CD4-positive, CD25-positive, alpha-beta regulatory T cell (primary cell): ENCODE measurements at regions not wholly inside any gene's neighbourhood (a gene's known extent, or its start where the extent isn't known, plus 50 kb on each side); places are given as distances from the start of the nearest gene placed in this dataset.
"Not testable (repeated sequence)": the region's sequence is repeated elsewhere in the genome, so short reads cannot be mapped to it uniquely, and the experiment has no call there.

ENCODE experiments used
- ATAC-seq, 2 donors: fragments of 150-1000 bp; cut with Tn5 transposase; one replicate each; pipeline ENCODE4 v1.10.0; 2021; ENCODE audit warnings: low read depth in 2 of 2, moderate number of reproducible peaks in 2 of 2, moderate library complexity in 1 of 2
- DNase-seq, 3 donors: peaks; one replicate each; pipeline versions ENCODE4 v3.0.0 to v3.0.0-alpha.2; 2012 to 2022; ENCODE audit warnings: mixed read lengths in 1 of 3
- H3K27ac ChIP-seq: one replicate; pipeline ENCODE4 v1.7.0; 2013; ENCODE audit warnings: mild to moderate bottlenecking, low read length; ENCODE audit not compliant: insufficient read depth, poor library complexity, severe bottlenecking
- H3K27me3 ChIP-seq: one replicate; pipeline ENCODE4 v1.7.0; 2013; ENCODE audit warnings: low read length; ENCODE audit not compliant: control insufficient read depth, insufficient read depth
- H3K36me3 ChIP-seq: one replicate; pipeline ENCODE4 v1.7.0; 2013; ENCODE audit warnings: mild to moderate bottlenecking, low read length, moderate library complexity; ENCODE audit not compliant: control insufficient read depth, insufficient read depth
- H3K4me1 ChIP-seq: 2 replicates; pipeline ENCODE4 v1.7.0; 2013; ENCODE audit warnings: mild to moderate bottlenecking, low read length; ENCODE audit not compliant: insufficient read depth, control insufficient read depth, poor library complexity, severe bottlenecking
- H3K4me3 ChIP-seq: one replicate; pipeline ENCODE4 v1.7.0; 2013; ENCODE audit warnings: low read depth, mild to moderate bottlenecking, low read length, moderate library complexity
- H3K9me3 ChIP-seq, 2 experiments: 1 replicate in 1 of 2; 2 replicates in 1 of 2; pipeline ENCODE4 v1.7.0; 2013; ENCODE audit warnings: low read length in 2 of 2, mild to moderate bottlenecking in 1 of 2, moderate library complexity in 1 of 2; ENCODE audit not compliant: control insufficient read depth in 2 of 2
- H3K27ac Mint-ChIP-seq, 3 donors: one replicate each; pipeline ENCODE4 v1.8.0; 2020 to 2022; ENCODE audit warnings: mild to moderate bottlenecking in 3 of 3, mixed read lengths in 3 of 3, moderate library complexity in 2 of 3
- H3K27me3 Mint-ChIP-seq: one replicate; pipeline ENCODE4 v1.8.0; 2022; ENCODE audit warnings: mild to moderate bottlenecking, mixed read lengths
- H3K36me3 Mint-ChIP-seq: one replicate; pipeline ENCODE4 v1.8.0; 2020; ENCODE audit warnings: mixed read lengths
- H3K4me1 Mint-ChIP-seq, 4 donors: one replicate each; pipeline ENCODE4 v1.8.0; 2020 to 2022; ENCODE audit warnings: mixed read lengths in 4 of 4, mild to moderate bottlenecking in 1 of 4
- H3K4me3 Mint-ChIP-seq, 4 donors: one replicate each; pipeline ENCODE4 v1.8.0; 2020 to 2022; ENCODE audit warnings: mild to moderate bottlenecking in 4 of 4, mixed read lengths in 4 of 4, moderate library complexity in 3 of 4
- H3K9me3 Mint-ChIP-seq, 7 donors: one replicate each; pipeline ENCODE4 v1.8.0; 2020 to 2022; ENCODE audit warnings: mixed read lengths in 7 of 7, mild to moderate bottlenecking in 3 of 7, moderate library complexity in 2 of 7

- Mint-ChIP-seq H3K4me1 (peaks cover 0 to 12% (median 4%) of the 10 kb centered on the region in 4 donors), H3K27me3 (no peaks in the 10 kb centered on the region), H3K36me3 (no peaks in the 10 kb centered on the region), H3K9me3 (peaks cover 0 to 6% (median 3%) of the 10 kb centered on the region in 7 donors), H3K27ac (no peak overlapping the region), H3K4me3 (no peak overlapping the region)
- no peak for ATAC-seq
- no peak for DNase-seq
- Histone ChIP-seq H3K4me3 (no peak overlapping the region), H3K9me3 (no peaks in the 10 kb centered on the region), H3K36me3 (no peaks in the 10 kb centered on the region), H3K27me3 (no peaks in the 10 kb centered on the region), H3K27ac (no peak overlapping the region), H3K4me1 (no peaks in the 10 kb centered on the region)
Observed at GRCh38 chr12:89155826-89156225, 196.5 kb downstream of the DUSP6 start.

GRCh38 chr12:89154743-89155499, 197.4 kb downstream of the DUSP6 start:
- Mint-ChIP-seq H3K9me3 (peaks cover 0 to 10% (median 5%) of the 10 kb centered on the region in 7 donors), H3K27me3 (no peaks in the 10 kb centered on the region), H3K36me3 (no peaks in the 10 kb centered on the region), H3K4me1 (peaks cover 0 to 12% (median 4%) of the 10 kb centered on the region in 4 donors), H3K4me3 (no peak overlapping the region), H3K27ac (no peak overlapping the region)
- H3K4me3 ChIP-seq, result no peak overlapping the region
- no peaks in the 10 kb centered on the region for H3K9me3 ChIP-seq
- no peak for DNase-seq
- no peaks in the 10 kb centered on the region for H3K4me1 ChIP-seq
- no peaks in the 10 kb centered on the region for H3K27me3 ChIP-seq
- no peak for ATAC-seq
- H3K36me3 ChIP-seq, result no peaks in the 10 kb centered on the region
- no peak overlapping the region for H3K27ac ChIP-seq

GRCh38 chr12:89153341-89153740, 199.0 kb downstream of the DUSP6 start:
- ATAC-seq (no peak), DNase-seq (no peak)
- Histone ChIP-seq H3K4me3 (no peak overlapping the region), H3K4me1 (no peaks in the 10 kb centered on the region), H3K27ac (no peak overlapping the region), H3K9me3 (no peaks in the 10 kb centered on the region), H3K27me3 (no peaks in the 10 kb centered on the region), H3K36me3 (no peaks in the 10 kb centered on the region)
- Mint-ChIP-seq H3K27me3 (no peaks in the 10 kb centered on the region), H3K4me3 (no peak overlapping the region), H3K27ac (peak overlapping the region in 1 of 3 donors; percentile 15), H3K9me3 (peaks cover 0 to 12% (median 5%) of the 10 kb centered on the region in 7 donors), H3K4me1 (peaks cover 0 to 12% (median 4%) of the 10 kb centered on the region in 4 donors), H3K36me3 (no peaks in the 10 kb centered on the region)

GRCh38 chr12:89151536-89151935, 200.8 kb downstream of the DUSP6 start:
- peaks cover 0 to 12% (median 5%) of the 10 kb centered on the region in 7 donors for H3K9me3 Mint-ChIP-seq

GRCh38 chr12:89150789-89151188, 201.5 kb downstream of the DUSP6 start:
- H3K36me3 Mint-ChIP-seq, H3K27ac Mint-ChIP-seq, H3K36me3 ChIP-seq, H3K4me1 ChIP-seq, ATAC-seq, H3K4me3 ChIP-seq, H3K4me3 Mint-ChIP-seq, H3K27ac ChIP-seq, H3K27me3 ChIP-seq, DNase-seq, H3K4me1 Mint-ChIP-seq, H3K27me3 Mint-ChIP-seq, H3K9me3 ChIP-seq: not testable (repeated sequence)
- H3K9me3 Mint-ChIP-seq, result peaks cover 0 to 12% (median 5%) of the 10 kb centered on the region in 7 donors

More at GRCh38 chr12:89151536-89151935, 200.8 kb downstream of the DUSP6 start:
- Histone ChIP-seq H3K9me3 (no peaks in the 10 kb centered on the region), H3K4me3 (no peak overlapping the region), H3K27ac (no peak overlapping the region), H3K4me1 (no peaks in the 10 kb centered on the region), H3K27me3 (no peaks in the 10 kb centered on the region), H3K36me3 (no peaks in the 10 kb centered on the region)
- Mint-ChIP-seq H3K27me3 (no peaks in the 10 kb centered on the region), H3K27ac (no peak overlapping the region), H3K4me3 (no peak overlapping the region), H3K4me1 (peaks cover 0 to 4% (median 2%) of the 10 kb centered on the region in 4 donors), H3K36me3 (no peaks in the 10 kb centered on the region)
- DNase-seq, result no peak
- no peak for ATAC-seq

- Histone ChIP-seq H3K27me3 (no peaks in the 10 kb centered on the region), H3K4me1 (no peaks in the 10 kb centered on the region), H3K4me3 (no peak overlapping the region), H3K27ac (no peak overlapping the region), H3K36me3 (no peaks in the 10 kb centered on the region), H3K9me3 (no peaks in the 10 kb centered on the region)
- Mint-ChIP-seq H3K9me3 (peaks cover 0 to 2% (median 0%) of the 10 kb centered on the region in 7 donors), H3K4me3 (no peak overlapping the region), H3K36me3 (no peaks in the 10 kb centered on the region), H3K27ac (no peak overlapping the region), H3K4me1 (peaks cover 0 to 2% (median 0%) of the 10 kb centered on the region in 4 donors), H3K27me3 (no peaks in the 10 kb centered on the region)
- DNase-seq (no peak), ATAC-seq (no peak)
Observed at GRCh38 chr12:89140602-89141238, 211.6 kb downstream of the DUSP6 start.

- peaks cover 0 to 1% (median 0%) of the 10 kb centered on the region in 4 donors for H3K4me1 Mint-ChIP-seq
- H3K4me1 ChIP-seq, result no peaks in the 10 kb centered on the region
- no peak overlapping the region for H3K4me3 ChIP-seq
- DNase-seq (no peak), ATAC-seq (no peak)
- no peaks in the 10 kb centered on the region for H3K27me3 ChIP-seq
- H3K9me3 ChIP-seq, result no peaks in the 10 kb centered on the region
- no peaks in the 10 kb centered on the region for H3K27me3 Mint-ChIP-seq
- no peak overlapping the region for H3K27ac Mint-ChIP-seq
- peaks cover 0 to under 1% (median 0%) of the 10 kb centered on the region in 7 donors for H3K9me3 Mint-ChIP-seq
- peak overlapping the region in 1 of 4 donors; percentile 51 for H3K4me3 Mint-ChIP-seq
- no peak overlapping the region for H3K27ac ChIP-seq
- H3K36me3 Mint-ChIP-seq, result no peaks in the 10 kb centered on the region
- H3K36me3 ChIP-seq, result no peaks in the 10 kb centered on the region
Observed at GRCh38 chr12:89140141-89140540, 212.2 kb downstream of the DUSP6 start.
